DND-41 (cell line): ENCODE measurements at regions not wholly inside any gene's neighbourhood (a gene's known extent, or its start where the extent isn't known, plus 50 kb on each side); places are given as distances from the start of the nearest gene placed in this dataset.
A peak's percentile ranks its signal among the peaks of the same experiment; 100 is the strongest.

Experiments used
- ATAC-seq: fragments of 200-7000 bp; cut with Tn5 transposase; 3 replicates; pipeline ENCODE4 v1.9.1; 2021; ENCODE audit warnings: low read depth; ENCODE audit not compliant: insufficient read depth
- DNase-seq: peaks from one replicate; pipeline ENCODE4 v3.0.0-alpha.2; 2020
- H2AFZ ChIP-seq: 2 replicates; pipeline ENCODE4 v1.6.0; 2012; ENCODE audit warnings: low read depth, low read length
- H3K27ac ChIP-seq: 2 replicates; pipeline ENCODE4 v1.5.1; 2012; ENCODE audit warnings: low read length, inconsistent platforms
- H3K27me3 ChIP-seq: fragments of 200-600 bp; sonication (generic); 2 replicates; pipeline ENCODE4 v1.6.0; 2012; ENCODE audit warnings: low read length, mild to moderate bottlenecking, inconsistent platforms; ENCODE audit not compliant: insufficient read depth, poor library complexity
- H3K36me3 ChIP-seq: 2 replicates; pipeline ENCODE4 v1.5.1; 2012; ENCODE audit warnings: low read length, inconsistent platforms; ENCODE audit not compliant: insufficient read depth
- H3K4me1 ChIP-seq: 2 replicates; pipeline ENCODE4 v1.5.1; 2012; ENCODE audit warnings: mild to moderate bottlenecking, low read length; ENCODE audit not compliant: insufficient read depth
- H3K4me2 ChIP-seq: 2 replicates; pipeline ENCODE4 v1.6.0; 2012; ENCODE audit warnings: mild to moderate bottlenecking, moderate library complexity, low read length, inconsistent platforms; ENCODE audit not compliant: insufficient read depth
- H3K4me3 ChIP-seq, 2 experiments: fragments of 200-600 bp in 1 of 2; shearing (Covaris generic) in 1 of 2; 2 replicates each; pipeline ENCODE4 v1.5.1; 2012 to 2016; ENCODE audit warnings: inconsistent platforms in 2 of 2, low read length in 2 of 2, mild to moderate bottlenecking in 2 of 2, low read depth in 1 of 2, moderate library complexity in 1 of 2
- H3K79me2 ChIP-seq: 2 replicates; pipeline ENCODE4 v1.6.0; 2012; ENCODE audit warnings: low read length, inconsistent platforms; ENCODE audit not compliant: insufficient read depth
- H3K9ac ChIP-seq: 2 replicates; pipeline ENCODE4 v1.6.0; 2012; ENCODE audit warnings: low read depth, mild to moderate bottlenecking, inconsistent platforms, low read length, moderate library complexity
- H3K9me3 ChIP-seq: 2 replicates; pipeline ENCODE4 v1.5.1; 2012; ENCODE audit warnings: low read length, moderate library complexity, mild to moderate bottlenecking, inconsistent platforms; ENCODE audit not compliant: insufficient read depth, severe bottlenecking
- H4K20me1 ChIP-seq: 2 replicates; pipeline ENCODE4 v1.6.0; 2012; ENCODE audit warnings: low read length; ENCODE audit not compliant: insufficient read depth
- EZH2 ChIP-seq: IDR thresholded peaks from 3 replicates; pipeline ENCODE4 v1.6.1; 2012; ENCODE audit warnings: borderline replicate concordance, low read depth, mild to moderate bottlenecking, moderate library complexity, low read length, inconsistent platforms; ENCODE audit not compliant: severe bottlenecking
- TF ChIP-seq, protein P1 (sequence below): IDR thresholded peaks from 2 replicates; pipeline ENCODE4 v1.5.1; 2012; ENCODE audit warnings: borderline replicate concordance, low read length, moderate library complexity, mild to moderate bottlenecking; ENCODE audit not compliant: poor library complexity, severe bottlenecking; ENCODE audit errors: extremely low read depth

DNA sequence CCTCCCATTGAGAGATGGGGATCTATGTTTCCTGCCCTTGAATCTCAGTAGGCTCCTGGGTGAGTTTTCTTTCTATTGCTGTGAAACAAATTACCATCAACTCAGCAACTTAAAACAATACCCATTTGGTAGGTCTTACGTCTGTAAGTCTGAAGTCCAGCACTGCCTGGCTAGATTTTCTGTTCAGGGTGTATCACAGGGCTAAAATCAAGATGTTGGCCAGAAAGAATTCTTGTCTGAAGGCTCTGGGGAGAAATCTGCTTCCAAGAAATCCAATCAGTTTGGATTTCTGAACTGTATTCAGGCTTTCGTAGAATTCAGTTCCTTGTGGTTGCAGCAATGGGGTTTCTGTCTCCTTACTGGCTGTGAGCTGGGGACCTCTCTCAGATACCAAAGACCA lies 99.6 kb upstream of the SLC24A3 start:
- Histone ChIP-seq H3K27me3 (no peaks in the 10 kb centered on the region), H3K9ac (no peak overlapping the region), H4K20me1 (no peaks in the 10 kb centered on the region), H3K4me2 (no peak overlapping the region), H3K36me3 (no peaks in the 10 kb centered on the region), H3K9me3 (peaks cover 3% of the 10 kb centered on the region), H3K4me3 (no peak overlapping the region), H3K79me2 (no peaks in the 10 kb centered on the region), H2AFZ (no peak overlapping the region), H3K4me1 (no peaks in the 10 kb centered on the region), H3K27ac (no peak overlapping the region)
- peak; percentile 42 for DNase-seq
- ATAC-seq, result peak; percentile 79; the same call in 2 of the 3 replicates
- TF ChIP-seq EZH2, result no peak
- TF ChIP-seq, protein P1, sequence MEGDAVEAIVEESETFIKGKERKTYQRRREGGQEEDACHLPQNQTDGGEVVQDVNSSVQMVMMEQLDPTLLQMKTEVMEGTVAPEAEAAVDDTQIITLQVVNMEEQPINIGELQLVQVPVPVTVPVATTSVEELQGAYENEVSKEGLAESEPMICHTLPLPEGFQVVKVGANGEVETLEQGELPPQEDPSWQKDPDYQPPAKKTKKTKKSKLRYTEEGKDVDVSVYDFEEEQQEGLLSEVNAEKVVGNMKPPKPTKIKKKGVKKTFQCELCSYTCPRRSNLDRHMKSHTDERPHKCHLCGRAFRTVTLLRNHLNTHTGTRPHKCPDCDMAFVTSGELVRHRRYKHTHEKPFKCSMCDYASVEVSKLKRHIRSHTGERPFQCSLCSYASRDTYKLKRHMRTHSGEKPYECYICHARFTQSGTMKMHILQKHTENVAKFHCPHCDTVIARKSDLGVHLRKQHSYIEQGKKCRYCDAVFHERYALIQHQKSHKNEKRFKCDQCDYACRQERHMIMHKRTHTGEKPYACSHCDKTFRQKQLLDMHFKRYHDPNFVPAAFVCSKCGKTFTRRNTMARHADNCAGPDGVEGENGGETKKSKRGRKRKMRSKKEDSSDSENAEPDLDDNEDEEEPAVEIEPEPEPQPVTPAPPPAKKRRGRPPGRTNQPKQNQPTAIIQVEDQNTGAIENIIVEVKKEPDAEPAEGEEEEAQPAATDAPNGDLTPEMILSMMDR, result no peak

GRCh38 chr20:19113343-19113930 lies 99.0 kb upstream of the SLC24A3 start:
- no peak overlapping the region for H3K27ac ChIP-seq
- peak; percentile 54 for ATAC-seq
- no peak overlapping the region for H3K4me3 ChIP-seq
- no peaks in the 10 kb centered on the region for H3K79me2 ChIP-seq
- H3K9ac ChIP-seq, result no peak overlapping the region
- H3K9me3 ChIP-seq, result no peaks in the 10 kb centered on the region
- TF ChIP-seq, protein P1, result no peak
- no peak for TF ChIP-seq EZH2
- no peaks in the 10 kb centered on the region for H3K27me3 ChIP-seq
- no peak overlapping the region for H2AFZ ChIP-seq
- H3K36me3 ChIP-seq, result no peaks in the 10 kb centered on the region
- no peaks in the 10 kb centered on the region for H3K4me1 ChIP-seq
- no peak overlapping the region for H3K4me2 ChIP-seq
- no peaks in the 10 kb centered on the region for H4K20me1 ChIP-seq
- DNase-seq, result peak; percentile 6

DNA sequence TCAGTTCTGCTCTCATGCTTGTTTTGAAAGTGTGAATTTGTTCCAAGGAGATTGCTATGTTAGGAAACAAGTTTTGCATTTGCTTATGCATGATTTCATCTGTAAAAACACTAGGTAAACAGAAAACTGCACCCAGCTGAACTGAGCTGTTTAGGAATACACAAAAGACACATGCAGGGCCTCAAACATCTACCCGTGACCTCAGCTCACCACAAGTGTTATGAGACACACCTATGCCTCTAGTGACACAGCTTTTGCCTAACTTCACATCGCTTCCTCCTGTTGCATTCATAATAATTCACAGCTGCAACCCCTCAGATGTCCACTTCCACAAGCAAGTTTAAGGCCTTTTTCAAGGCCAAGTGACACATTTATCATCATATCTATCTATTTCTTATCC lies 98.0 kb upstream of the SLC24A3 start:
- DNase-seq (peak; percentile 7), ATAC-seq (peak; percentile 56)

More for the DNA sequence above, 98.0 kb upstream of the SLC24A3 start:
- Histone ChIP-seq H3K9me3 (no peaks in the 10 kb centered on the region), H2AFZ (no peak overlapping the region), H4K20me1 (no peaks in the 10 kb centered on the region), H3K27ac (no peak overlapping the region), H3K36me3 (no peaks in the 10 kb centered on the region), H3K79me2 (no peaks in the 10 kb centered on the region), H3K4me2 (no peak overlapping the region), H3K4me3 (no peak overlapping the region), H3K9ac (no peak overlapping the region), H3K27me3 (no peaks in the 10 kb centered on the region), H3K4me1 (no peaks in the 10 kb centered on the region)
- TF ChIP-seq EZH2, result no peak
- TF ChIP-seq, protein P1, result no peak
